NCI-H2171 (cell line): ENCODE measurements at regions not wholly inside any gene's neighbourhood (a gene's known extent, or its start where the extent isn't known, plus 50 kb on each side); places are given as distances from the start of the nearest gene placed in this dataset.
"Not testable (repeated sequence)": the region's sequence is repeated elsewhere in the genome, so short reads cannot be mapped to it uniquely, and the experiment has no call there.

ENCODE experiments used
- DNase-seq: peaks from one replicate; lab custom pipeline; 2025; lab: John Stamatoyannopoulos, UW

DNA sequence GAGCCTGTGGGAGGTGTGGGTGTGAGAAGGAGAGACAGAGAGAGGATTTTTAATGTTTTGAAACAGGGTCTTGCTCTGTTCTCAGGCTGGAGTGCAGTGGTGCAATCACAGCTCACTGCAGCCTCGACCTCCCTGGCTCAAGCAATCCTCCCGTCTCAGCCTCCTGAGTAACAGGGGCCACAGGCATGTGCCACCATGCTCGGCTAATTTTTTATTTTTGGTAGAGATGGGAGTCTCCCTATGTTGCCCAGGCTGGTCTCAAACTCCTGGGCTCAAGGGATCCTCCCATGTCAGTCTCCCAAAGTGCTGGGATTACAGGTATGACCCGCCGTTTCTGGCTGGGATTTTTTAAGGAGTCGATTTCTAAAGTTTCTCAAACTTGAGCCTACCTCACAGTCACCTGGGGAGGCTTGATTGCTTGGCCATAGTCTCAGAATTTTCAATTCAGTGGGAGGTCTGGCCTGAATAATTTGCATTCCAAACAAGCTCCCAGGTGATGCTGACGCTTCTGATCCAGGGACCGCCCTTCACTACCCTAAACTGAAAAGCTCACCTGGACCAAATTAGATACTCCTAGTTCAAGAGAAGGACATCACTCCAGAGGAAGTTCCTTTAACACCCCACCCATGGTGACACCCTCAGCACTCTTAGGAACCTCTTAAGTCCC lies 70.8 kb upstream of the SLC1A4 start:
- DNase-seq = no peak

DNA sequence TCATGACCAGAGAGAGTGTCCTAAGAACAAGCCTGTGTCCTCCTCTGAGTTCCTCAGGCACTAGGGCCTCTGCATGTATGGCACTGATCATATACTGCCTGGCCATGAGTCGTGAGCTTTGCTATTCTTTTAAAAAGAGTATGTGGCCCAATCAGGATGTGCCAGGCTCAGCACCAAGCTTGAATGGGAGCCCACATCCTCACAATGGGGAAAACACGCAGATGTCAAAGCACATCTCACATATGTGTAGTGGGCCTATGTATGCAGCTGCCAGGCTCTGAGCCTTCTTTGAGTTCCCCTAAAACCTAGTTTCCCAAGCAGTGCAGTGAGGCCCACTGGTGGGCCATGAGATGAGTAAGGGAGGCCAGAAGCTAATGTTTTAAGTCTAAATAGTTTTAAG lies 69.9 kb upstream of the SLC1A4 start:
- no peak for DNase-seq

DNA sequence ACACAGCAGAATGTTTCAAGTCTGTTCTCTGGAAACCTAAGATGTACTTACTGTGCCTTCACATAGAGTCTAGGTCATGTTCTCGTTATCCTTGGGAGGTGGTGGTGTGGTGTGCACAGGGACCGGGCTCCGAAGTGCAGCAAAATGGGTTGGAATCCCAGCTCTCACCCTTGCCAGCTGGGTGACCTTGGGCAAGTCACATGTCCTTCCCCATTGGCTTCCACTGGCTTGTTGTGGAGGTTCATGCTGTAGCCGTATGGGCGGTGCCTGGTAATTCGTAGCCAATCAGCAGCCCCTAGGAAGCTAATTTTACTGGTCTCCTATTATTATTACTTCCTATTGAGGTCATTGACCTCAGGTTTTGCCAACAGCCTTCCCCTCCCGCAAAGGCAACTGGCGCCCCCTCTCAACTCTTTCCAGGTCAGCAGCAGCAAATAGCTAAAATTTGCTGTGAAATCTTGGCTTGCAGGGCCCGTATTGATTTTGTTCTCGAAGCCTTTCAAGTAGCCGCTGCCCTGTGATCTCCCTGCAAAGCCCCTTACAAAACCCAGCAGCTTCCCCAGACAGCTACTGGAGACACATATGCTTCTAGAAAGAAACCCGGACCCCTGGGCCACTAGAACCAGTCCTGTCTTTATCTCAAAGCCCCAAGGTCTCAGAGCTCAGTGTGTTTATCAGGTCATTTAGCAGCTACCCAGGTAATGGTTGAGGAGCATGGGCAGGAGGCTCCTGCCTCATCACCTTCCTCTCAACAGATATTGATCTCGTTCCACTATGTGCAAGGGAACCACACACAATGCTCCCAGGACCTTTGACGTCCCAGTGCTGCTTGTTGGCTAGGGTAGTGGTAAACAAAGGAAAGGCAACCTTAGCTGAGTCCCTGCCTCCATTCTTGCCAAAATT lies 66.5 kb upstream of the SLC1A4 start:
- no peak for DNase-seq

DNA sequence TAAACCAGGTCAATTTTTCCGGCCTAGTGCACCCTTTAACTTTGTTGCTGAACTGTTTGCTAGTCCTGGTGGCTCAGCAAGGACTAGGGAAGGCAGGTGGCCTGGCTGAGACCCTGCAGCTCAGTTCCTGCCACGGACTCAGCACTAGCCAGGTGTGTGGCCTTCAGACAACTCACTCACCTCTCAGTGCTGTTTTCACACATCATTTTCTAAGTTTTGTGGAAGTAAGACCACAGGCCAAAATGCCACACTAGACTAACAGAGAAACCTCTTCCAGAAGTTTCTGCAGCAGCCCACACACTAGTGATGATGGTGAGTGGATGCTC lies 65.9 kb upstream of the SLC1A4 start:
- no peak for DNase-seq

DNA sequence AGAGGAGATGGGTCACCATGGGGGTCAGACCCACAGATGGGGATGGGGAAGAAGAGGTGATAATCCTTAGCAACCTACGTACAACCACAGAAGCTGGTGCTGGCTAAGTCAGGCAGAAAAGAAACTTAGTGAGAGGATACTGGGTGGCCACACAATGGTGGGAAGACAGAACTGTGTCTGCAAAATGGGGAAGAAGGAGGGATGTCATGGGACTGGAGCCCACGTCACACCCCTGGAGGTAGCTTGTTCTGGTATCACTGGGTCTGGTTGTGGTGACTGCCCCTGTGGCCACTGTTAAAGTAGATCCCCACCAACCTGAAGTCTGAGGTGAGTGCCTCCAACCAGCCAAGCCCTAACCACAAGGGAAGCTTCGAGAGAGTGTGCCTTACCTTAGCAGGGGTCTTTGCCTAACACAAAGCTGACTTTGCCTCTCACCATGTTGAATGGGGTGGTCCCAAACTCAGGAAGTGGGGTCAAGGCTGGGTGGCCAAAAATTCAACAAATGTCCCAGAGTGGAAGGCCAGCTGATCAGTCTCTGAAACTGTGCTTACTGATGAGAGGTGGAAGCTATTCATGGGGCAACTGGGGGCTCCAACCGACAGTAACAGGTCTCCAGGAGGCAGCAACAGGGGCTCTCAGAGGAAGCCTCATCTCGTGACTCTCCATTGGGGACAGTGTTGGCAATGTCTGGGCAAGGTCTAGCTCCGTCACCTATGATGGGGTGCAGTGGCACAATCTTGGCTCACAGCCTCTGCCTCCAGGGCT lies 64.8 kb upstream of the SLC1A4 start:
- DNase-seq = no peak

DNA sequence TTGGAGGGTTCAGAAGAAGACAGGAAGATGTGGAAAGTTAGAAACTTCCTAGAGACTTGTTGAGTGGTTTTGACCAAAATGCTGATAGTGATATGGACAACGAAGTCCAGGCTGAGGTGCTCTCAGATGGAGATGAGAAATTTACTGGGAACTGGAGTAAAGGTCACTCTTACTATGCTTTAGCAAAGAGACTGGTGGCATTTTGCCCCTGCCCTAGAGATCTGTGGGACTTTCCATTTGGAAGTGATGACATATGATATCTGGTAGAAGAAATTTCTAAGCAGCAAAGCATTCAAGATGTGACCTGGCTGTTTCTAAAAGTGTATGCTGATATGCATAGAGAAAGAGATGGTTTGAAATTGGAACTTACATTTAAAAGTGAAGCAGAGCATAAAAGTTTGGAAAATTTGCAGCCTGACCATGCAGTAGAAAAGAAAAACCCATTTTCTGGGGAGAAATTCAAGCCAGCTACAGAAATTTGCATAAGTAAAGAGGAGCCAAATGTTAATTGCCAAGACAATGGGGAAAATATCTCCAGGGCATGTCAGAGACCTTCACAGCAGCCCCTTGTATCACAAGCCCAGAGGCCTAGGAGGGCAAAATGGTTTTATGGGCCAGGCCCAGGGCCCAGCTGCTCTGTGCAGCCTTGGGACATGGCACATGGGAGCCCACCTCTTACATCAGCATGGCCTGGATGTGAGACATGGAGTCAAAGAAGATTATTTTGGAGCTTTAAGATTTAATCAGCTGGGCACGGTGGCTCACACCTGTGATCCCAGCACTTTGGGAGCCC lies 63.1 kb upstream of the SLC1A4 start:
- DNase-seq = not testable (repeated sequence)

DNA sequence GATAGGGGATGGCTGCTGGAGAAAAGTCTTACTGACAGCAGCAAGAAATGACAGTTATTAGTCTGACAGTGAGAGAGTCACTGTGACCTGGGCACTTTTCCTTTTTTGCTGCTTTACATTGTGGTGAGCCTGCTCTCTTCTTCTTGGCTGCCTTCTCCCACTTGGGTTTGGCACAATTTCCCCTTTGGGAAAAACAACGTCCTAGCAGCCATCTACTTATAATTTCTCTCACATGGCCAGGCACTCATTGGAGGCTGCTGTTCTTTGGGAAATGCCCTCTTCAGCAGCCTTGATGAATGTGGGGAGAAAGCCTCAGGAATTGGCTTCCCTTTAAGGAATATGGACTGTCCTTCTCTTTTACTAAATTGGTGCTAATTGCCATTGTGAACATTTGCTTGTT lies 60.4 kb upstream of the SLC1A4 start:
- DNase-seq = no peak

DNA sequence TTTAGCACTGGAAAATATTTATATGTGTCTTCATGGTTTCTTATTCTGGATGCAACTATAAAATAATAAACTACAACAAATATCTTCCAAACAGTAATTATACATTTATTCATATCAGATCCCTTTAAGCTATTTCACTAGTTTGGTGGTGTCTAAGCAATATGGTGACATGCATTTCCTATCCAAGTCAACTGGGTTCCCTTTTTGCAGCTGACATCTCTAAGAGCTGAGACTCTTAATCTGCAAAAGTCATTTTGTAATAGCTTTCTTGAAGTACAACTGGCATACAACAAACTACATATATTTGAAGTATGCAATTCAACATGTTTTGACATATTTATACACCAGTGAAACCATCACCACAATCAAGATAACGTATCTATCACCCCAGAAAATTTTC lies 59.9 kb upstream of the SLC1A4 start:
- DNase-seq = no peak

DNA sequence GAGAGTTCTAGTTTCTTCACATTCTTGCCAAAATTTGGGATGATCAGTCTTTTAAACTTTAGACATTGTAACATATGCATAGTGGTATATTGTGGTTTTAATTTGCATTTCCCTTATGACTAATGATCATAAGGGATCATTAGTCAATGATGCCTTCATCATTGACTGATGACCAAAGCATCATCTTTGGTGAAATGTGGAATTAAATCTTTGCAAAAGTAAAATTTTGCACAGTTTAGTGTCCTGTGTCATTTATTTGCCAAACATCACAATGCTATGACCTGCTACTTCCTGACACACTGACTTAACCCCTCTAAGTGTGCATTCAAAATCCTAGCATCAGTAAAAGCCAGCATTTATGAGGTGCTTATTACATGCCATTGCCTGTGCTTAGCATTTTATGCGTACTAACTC lies 58.9 kb upstream of the SLC1A4 start:
- DNase-seq = no peak

DNA sequence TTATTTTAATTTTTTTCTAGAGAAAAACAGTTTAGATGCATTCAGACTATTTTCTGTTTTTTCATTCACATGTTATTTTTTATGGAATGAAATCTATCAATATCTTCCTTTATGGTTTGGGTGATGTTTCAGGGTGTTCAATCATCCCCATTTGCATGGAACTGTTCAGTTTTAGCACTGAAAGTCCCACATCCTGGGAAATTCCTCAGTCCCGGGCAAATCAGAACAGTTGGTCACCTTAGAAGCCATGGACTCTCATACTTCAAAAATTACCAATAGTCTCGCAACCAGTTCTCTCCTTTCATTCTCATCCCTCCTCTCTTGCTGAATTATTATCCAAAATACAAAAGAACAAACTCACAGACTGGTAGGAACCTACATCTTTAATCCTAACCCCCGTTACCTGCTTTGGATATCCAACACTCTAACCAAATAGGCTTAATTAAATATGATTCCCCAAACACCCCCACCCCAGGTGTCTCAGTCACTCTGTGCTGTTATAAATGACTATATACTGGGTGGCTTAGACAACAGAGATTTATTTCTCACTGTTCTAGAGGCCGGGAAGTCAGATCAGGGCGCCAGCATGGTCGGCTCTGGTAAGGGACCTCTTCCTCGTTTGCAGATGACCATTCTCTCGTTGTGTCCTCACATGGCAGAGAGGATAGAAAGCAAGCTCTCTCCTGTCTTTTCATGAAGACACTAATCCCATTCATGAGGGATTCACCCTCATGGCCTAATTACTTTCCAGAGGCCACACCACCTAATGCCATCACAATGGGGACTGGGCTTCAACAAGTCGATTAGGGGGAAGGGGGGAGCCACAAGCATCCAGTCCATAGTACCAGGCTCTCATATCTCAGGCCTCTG lies 57.7 kb upstream of the SLC1A4 start:
- DNase-seq = no peak

DNA sequence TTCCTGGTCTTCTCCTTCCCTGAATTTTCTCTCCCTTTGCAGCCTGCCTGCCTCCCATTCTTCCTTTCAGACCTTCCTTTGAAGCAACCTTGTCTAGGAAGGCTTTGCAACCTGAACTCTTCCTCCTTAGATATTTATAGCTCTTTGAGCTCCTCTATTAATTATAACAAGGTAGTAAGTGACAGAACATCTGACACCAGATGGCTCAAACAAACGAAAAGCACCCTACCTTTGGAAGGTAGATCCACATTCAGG lies 57.2 kb upstream of the SLC1A4 start:
- DNase-seq = no peak

DNA sequence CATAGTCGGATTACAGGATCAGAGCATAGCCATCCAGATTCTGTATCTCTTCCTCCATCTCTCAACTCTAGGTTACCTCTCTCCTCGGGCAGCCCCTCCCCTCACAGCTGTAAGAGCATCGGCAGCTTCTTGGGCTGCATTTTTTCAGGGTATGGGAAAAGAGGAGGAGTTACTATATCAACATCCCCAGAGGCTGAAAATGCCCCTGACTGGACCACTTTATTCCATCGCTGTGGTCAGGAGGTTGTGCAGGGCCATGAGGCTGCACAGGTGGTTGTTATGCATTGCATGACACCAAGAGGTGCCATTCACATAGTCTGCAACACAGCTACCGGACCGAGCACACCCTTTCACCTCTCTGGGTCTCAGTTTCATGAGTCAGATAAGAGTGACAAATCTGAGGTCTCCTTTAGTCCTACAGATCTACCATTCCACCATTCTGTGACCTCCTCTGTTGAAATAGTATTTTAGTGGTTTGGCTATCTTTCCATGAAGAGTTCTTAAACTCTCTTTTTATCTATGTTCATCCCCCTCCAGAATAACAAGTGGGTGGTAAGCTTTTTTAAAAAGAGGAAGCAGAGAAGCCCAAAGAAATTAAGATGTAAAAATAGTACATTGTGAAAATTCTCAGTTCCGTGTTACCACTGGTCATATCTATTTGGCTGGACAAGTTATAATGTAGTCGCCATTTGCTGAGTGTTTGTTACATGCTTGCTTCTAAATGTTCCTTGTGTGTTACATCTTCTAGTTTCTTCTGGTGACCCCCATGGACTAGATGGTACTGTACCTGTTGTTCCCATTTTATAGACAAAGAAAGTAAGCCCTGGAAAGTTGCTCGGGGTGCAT lies 56.6 kb upstream of the SLC1A4 start:
- peak; percentile 13 for DNase-seq

DNA sequence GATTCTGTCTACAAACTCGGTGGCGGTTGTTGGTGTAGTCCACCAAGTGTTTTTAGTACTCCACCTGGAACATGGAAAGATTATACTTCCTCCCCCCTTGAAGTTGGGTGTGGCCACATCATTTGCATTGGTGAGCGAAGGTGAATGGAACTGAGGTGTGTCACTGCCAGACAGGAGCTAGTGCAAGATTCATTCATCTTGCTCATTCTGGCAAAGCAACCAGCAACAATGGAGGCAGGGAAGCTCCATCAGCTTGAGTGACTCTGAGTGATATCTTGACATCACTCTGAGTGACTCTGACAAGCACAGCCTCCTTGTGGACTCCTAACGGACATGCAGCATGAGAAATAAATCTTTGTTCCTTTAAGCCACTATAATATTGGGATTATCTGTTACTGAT lies 54.7 kb upstream of the SLC1A4 start:
- DNase-seq = no peak

DNA sequence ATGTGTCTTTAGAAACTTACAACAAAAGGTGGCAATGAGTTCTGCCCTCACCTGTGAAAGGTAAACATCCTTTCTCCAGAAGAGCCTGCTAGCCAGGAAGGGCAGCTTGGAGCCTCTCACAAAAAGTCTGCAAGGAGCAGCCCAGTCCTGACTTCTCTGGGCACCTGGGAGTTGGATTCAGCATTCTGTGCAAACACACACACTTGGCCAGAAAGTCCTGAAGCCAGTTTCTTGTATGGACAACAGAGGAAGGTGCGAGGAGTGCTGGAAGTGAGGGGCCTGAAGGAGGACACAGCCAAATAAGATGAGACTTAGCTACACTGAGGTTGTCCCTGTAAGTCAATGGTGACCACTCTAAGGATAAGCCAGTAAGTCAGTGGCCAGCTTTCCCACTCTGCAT lies 52.4 kb upstream of the SLC1A4 start:
- DNase-seq = no peak

DNA sequence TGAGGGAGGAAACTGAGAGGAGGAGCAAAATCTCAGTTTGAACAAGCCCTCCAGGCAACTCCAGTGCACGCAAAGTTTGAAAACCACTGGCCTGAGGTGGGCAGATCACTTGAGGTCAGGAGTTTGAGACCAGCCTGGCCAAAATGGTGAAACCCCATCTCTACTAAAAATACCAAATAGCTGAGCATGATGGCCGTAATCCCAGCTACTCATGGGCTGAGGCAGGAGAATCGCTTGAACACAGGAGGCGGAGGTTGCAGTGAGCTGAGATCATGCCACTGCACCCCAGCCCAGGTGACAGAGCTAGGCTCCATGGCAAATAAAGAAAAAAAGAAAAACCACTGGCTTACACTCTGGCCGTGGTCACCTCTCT lies 51.9 kb upstream of the SLC1A4 start:
- not testable (repeated sequence) for DNase-seq

DNA sequence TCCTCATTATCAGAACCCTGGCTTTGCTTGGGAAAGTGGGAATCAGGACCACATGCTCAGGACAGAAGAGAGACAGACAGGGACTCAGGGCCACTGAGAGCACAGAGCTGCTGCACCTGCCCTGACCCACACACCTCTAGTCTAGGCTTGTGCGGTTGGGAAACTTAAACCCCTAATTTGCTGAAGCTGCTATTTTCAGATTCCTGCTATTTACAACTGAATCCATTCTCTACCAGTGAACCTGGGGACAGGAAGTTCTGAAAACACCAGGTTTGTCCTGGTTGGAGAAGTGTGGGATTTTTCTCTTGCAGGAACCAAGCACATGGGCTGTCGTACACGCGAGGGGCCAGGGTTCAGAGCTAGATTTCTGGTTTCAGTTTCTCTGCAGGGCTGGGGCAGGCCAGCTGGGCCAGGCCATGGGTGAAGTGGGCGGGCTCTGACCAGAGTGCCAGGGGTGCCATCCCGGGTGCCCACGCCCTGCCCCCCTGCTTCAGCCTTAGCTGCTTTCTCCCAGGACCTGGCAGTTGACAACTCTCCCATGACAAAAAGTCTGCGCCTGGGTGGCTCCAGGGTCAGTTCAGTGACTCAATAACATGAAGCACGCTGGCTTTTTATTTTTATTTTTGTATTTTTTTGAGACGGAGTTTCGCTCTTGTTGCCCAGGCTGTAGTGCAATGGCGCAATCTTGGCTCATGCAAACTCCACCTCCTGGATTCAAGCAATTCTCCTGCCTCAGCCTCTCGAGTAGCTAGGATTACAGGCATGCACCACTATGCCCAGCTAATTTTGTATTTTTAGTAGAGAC lies 51.3 kb upstream of the SLC1A4 start:
- no peak for DNase-seq

DNA sequence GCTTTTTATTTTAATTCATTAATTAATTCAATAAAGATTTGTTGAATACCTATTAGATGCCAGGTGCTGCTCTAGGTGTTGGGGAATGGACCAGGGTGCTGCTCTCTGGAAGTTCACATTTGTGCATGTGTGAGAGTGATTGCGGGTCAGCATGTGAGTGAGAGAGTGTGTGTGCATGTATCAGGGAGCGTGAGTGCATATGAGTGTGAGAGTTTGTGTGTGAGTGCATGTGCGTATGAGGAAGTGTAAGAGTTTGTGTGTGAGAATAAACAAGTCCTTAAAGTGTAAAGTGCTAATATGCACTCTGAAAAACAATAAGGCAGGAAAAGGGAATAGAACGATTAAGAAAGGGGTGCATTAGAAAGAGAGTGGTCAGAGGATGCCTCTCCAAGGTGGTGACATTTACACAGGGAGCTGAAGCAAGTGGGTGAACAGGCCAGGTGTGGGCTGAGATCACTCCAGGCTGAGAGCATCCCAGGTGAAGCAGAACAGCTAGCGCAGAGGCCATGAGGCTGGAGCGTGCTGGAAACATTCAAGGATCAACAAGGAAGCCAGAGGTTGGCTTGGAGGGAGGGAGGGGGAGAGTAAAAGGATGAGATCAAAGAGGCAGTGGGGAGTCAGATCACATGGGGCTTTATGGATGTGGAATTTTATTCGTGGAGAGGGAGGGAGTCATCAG lies 50.5 kb upstream of the SLC1A4 start:
- DNase-seq = no peak

DNA sequence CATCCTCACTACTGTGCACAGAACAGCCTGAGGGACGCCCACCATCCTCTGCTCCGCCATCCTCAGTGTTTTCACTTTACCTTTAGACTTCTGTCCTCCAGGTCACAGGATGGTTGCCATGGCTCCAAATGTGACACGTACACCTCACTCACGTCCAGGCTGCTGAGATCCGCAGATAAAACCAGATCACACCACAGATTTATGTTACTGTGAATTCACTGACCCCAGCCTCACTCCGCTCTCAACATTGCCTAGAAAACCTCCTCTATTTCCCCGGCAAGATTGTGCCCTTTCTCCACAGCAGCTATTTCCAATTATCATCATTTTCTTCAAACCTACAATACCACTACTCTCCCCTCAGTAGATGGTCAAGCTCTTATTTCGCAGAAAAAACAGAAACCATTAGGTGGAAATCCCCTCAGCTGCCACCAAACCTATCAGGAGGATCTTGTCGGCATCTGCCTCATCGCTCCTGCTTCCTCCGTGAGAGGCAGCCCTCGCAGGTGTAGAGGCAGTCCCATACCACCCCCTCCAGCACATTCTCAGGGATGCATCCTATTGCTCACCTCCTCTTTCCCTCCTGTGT lies 49.8 kb upstream of the SLC1A4 start:
- no peak for DNase-seq
